Upper lobe of left lung (tissue), 6 donors: ENCODE measurements at regions not wholly inside any gene's neighbourhood (a gene's known extent, or its start where the extent isn't known, plus 50 kb on each side); places are given as distances from the start of the nearest gene placed in this dataset.

Experiments used
- ATAC-seq, 2 donors: fragments of 200-7000 bp; cut with Tn5 transposase; one replicate each; pipeline ENCODE4 v1.9.1; 2022; ENCODE audit warnings: mild to moderate bottlenecking in 2 of 2, moderate library complexity in 2 of 2; ENCODE audit not compliant: low FRiP score in 2 of 2
- DNase-seq, 2 donors: peaks; one replicate each; pipeline ENCODE4 v3.0.0-alpha.2; 2019 to 2020
- H3K27ac ChIP-seq, 4 donors: fragments of 200-600 bp; sonication (generic); one replicate each; pipeline ENCODE4 v1.5.1; 2016 to 2019
- H3K27me3 ChIP-seq, 4 donors: fragments of 200-600 bp; sonication (generic); one replicate each; pipeline ENCODE4 v1.5.1; 2017 to 2019
- H3K36me3 ChIP-seq, 4 donors: fragments of 200-600 bp; sonication (generic); one replicate each; pipeline ENCODE4 v1.5.1; 2016 to 2019
- H3K4me1 ChIP-seq, 4 donors: fragments of 200-600 bp; sonication (generic); one replicate each; pipeline ENCODE4 v1.5.1; 2018 to 2019
- H3K4me3 ChIP-seq, 4 donors: fragments of 200-600 bp; sonication (generic); one replicate each; pipeline ENCODE4 v1.5.1; 2017 to 2019; ENCODE audit warnings: mild to moderate bottlenecking in 2 of 4, moderate library complexity in 1 of 4
- H3K9me3 ChIP-seq, 4 donors: fragments of 200-600 bp; sonication (generic); one replicate each; pipeline ENCODE4 v1.5.1; 2018 to 2019
- EP300 ChIP-seq, 4 donors: sonication (generic); formaldehyde crosslinking; IDR thresholded peaks; one replicate each; pipeline ENCODE4 v1.5.1; 2017; ENCODE audit warnings: antibody characterized with exemption in 4 of 4, control low read depth in 2 of 4
- POLR2A ChIP-seq, 4 donors: fragments of 450-650 bp; IDR thresholded peaks; one replicate each; pipeline ENCODE4 v1.5.1; 2016 to 2017; ENCODE audit warnings: antibody characterized with exemption in 4 of 4, mild to moderate bottlenecking in 2 of 4
- POLR2AphosphoS5 ChIP-seq, 2 donors: sonication (generic); formaldehyde crosslinking; IDR thresholded peaks; one replicate each; pipeline ENCODE4 v1.5.1; 2017; ENCODE audit warnings: antibody characterized with exemption in 2 of 2
- WGBS, 2 donors: methylation state at CpG; one replicate each; pipeline ENCODE4 v1.1.5; 2017 to 2018; 5-methylcytosine and 5-hydroxymethylcytosine counted together
- TF ChIP-seq, protein P1 (sequence below), 6 experiments: fragments of 450-650 bp in 4 of 6; fragments of 200-600 bp in 2 of 6; sonication (generic) in 2 of 6; IDR thresholded peaks; one replicate each; pipeline ENCODE4 v1.5.1; 2016 to 2019; ENCODE audit warnings: antibody characterized with exemption in 6 of 6
- donor health status: DM: no; HTN: no; CAD: no; lungs with moderate emphysema.
- donor health status: DM: no; HTN: yes; CAD: no; lungs with severe emphysema.

DNA sequence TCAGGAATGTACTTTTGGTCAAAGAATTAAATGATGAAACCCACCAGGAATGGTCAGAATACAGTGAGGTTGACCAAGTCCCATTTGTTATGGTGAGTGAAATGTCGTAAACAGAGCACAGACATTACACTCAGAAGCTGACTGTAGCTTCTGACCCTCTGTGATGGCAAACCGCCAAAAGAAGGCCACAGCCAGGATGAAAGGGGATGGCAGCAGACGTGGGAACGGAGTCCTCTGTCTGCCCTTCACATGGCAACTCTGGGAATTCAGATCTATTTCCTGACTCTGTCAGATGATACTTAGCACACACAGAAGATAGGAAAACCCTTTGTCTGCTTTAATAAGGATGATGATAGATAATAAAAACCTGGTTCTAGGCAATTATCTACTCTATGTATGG is 757.1 kb downstream of the SORCS3 start:
- WGBS, 2 donors, result 46 to 62% methylated on average over 4 of the region's 4 CpGs
- H3K27me3 ChIP-seq, result no peaks in the 10 kb centered on the region
- no peak overlapping the region for H3K4me3 ChIP-seq
- ATAC-seq, result no peak
- no peak for DNase-seq
- TF ChIP-seq POLR2A (IDR thresholded peaks at IDR 0.05), result no peak
- no peak for TF ChIP-seq EP300 (IDR thresholded peaks at IDR 0.05)
- no peak overlapping the region for H3K27ac ChIP-seq
- H3K4me1 ChIP-seq, result no peaks in the 10 kb centered on the region
- H3K9me3 ChIP-seq, result no peaks in the 10 kb centered on the region
- H3K36me3 ChIP-seq, result no peaks in the 10 kb centered on the region

DNA sequence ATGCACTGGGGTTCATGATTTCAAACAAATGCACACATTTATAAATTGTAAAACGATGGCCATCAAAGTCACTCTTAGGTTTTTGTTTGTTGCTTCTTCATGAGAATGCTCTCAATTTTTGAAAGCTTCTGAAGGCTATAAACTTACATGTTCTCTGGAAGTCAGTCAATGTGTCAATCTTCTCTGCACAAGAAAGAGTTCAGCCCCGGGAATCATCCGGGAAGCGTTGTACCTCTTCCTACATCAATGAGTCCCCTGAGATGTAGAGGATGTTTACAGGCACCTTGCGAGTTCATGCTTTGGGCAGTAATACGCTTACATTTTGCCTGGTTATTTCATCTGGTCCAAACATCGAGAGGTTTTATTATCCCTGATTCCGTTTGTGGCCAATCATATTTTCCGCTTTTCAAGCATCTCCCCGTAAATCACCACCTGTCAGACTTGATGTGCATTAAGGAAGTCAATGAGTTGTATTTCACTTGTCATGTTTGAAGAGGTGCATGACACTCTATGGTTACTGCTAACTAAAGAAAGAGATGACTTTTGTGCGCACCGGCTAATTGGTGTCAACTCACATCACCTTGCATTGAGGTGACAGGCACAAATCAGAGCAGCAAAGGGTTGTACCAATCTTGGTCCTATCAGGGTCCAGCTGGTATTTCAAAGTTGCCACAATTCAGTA is 750.7 kb downstream of the SORCS3 start:
- DNase-seq (no peak), ATAC-seq (no peak)
- H3K27ac ChIP-seq, result no peak overlapping the region
- H3K36me3 ChIP-seq, result no peaks in the 10 kb centered on the region
- TF ChIP-seq POLR2AphosphoS5 (IDR thresholded peaks at IDR 0.05) (no peak), POLR2A (IDR thresholded peaks at IDR 0.05) (no peak), EP300 (IDR thresholded peaks at IDR 0.05) (no peak)
- TF ChIP-seq, protein P1, sequence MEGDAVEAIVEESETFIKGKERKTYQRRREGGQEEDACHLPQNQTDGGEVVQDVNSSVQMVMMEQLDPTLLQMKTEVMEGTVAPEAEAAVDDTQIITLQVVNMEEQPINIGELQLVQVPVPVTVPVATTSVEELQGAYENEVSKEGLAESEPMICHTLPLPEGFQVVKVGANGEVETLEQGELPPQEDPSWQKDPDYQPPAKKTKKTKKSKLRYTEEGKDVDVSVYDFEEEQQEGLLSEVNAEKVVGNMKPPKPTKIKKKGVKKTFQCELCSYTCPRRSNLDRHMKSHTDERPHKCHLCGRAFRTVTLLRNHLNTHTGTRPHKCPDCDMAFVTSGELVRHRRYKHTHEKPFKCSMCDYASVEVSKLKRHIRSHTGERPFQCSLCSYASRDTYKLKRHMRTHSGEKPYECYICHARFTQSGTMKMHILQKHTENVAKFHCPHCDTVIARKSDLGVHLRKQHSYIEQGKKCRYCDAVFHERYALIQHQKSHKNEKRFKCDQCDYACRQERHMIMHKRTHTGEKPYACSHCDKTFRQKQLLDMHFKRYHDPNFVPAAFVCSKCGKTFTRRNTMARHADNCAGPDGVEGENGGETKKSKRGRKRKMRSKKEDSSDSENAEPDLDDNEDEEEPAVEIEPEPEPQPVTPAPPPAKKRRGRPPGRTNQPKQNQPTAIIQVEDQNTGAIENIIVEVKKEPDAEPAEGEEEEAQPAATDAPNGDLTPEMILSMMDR (IDR thresholded peaks at IDR 0.05), result no peak
- H3K27me3 ChIP-seq, result no peaks in the 10 kb centered on the region
- no peaks in the 10 kb centered on the region for H3K4me1 ChIP-seq
- 84 to 86% methylated on average over 12 of the region's 12 CpGs for WGBS, 2 donors
- H3K9me3 ChIP-seq, result no peaks in the 10 kb centered on the region
- no peak overlapping the region for H3K4me3 ChIP-seq

DNA sequence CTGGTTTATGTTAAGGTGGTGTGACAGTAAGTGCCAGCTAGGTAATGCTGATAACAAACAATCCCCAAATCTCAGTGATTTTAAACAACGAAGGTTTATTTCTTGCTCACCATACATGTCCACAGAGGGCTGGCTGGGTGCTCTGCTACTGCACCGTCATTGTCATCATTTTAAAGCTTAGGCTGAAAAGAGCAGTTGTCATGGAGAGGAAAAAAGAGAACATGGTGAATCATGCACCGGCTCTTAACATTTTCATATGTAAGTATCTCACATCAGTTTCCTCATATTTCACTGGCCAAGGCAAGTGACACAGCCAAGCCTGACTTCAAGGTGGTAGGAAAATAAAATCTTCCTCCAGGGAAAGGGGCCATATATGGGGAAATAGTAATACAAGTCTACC is 746.9 kb downstream of the SORCS3 start:
- Histone ChIP-seq H3K36me3 (no peaks in the 10 kb centered on the region), H3K27ac (no peak overlapping the region), H3K4me3 (no peak overlapping the region), H3K27me3 (no peaks in the 10 kb centered on the region), H3K4me1 (no peaks in the 10 kb centered on the region), H3K9me3 (no peaks in the 10 kb centered on the region)
- WGBS, 2 donors, result 90 to 96% methylated on average over 3 of the region's 3 CpGs
- DNase-seq, result no peak
- no peak for ATAC-seq
- TF ChIP-seq EP300 (IDR thresholded peaks at IDR 0.05) (no peak), POLR2A (IDR thresholded peaks at IDR 0.05) (no peak), POLR2AphosphoS5 (IDR thresholded peaks at IDR 0.05) (no peak)
- TF ChIP-seq, protein P1 (IDR thresholded peaks at IDR 0.05), result no peak

DNA sequence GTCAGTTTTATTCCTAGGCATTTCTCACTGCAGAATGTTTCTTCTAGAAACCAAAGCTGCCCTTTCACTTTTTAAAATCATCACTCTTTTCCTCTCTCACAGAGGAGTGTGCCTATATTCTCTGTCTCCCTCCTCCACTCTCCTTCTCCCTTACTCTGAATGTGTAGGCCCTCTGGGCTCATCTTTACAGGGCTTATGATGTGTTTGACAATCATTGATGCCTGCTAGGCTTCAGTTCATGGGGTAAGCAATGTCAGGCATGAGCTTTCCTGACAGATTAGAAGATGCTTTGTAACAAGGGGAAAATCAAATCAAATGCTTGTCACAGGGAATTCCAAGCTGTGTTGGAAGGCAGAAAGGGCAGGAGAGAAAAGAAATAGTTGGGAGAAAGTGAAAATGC is 742.9 kb downstream of the SORCS3 start:
- DNase-seq, result no peak
- H3K9me3 ChIP-seq, result no peaks in the 10 kb centered on the region
- ATAC-seq, result no peak
- no peak for TF ChIP-seq EP300 (IDR thresholded peaks at IDR 0.05)
- TF ChIP-seq POLR2A (IDR thresholded peaks at IDR 0.05), result no peak
- TF ChIP-seq, protein P1 (IDR thresholded peaks at IDR 0.05), result no peak
- TF ChIP-seq POLR2AphosphoS5 (IDR thresholded peaks at IDR 0.05), result no peak
- no peaks in the 10 kb centered on the region for H3K27me3 ChIP-seq
- no peak overlapping the region for H3K27ac ChIP-seq
- H3K4me1 ChIP-seq, result no peaks in the 10 kb centered on the region
- H3K4me3 ChIP-seq, result no peak overlapping the region
- no peaks in the 10 kb centered on the region for H3K36me3 ChIP-seq

DNA sequence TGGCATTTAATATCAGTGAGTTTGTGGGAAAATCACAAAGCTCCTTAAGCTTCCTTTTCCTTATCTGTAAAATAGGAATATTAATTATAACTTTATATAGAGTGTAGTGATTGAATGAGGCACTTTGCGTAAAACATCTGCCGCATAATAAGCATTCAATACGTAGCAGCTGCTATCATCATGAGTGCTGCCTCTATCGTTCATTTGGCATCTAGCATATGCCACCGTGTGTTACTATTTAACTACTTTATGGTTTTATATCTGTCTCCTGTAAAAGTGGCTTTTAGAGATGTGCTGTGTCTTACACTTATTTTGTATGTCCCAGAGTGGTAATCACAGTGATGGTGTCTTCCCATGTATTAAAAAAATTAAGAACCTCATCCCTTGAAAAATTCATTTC is 729.6 kb downstream of the SORCS3 start:
- Histone ChIP-seq H3K27ac (no peak overlapping the region), H3K9me3 (no peaks in the 10 kb centered on the region), H3K36me3 (no peaks in the 10 kb centered on the region), H3K4me1 (no peaks in the 10 kb centered on the region), H3K4me3 (no peak overlapping the region), H3K27me3 (no peaks in the 10 kb centered on the region)
- TF ChIP-seq POLR2AphosphoS5 (IDR thresholded peaks at IDR 0.05), result no peak
- TF ChIP-seq EP300 (IDR thresholded peaks at IDR 0.05), result no peak
- TF ChIP-seq, protein P1 (IDR thresholded peaks at IDR 0.05), result no peak
- TF ChIP-seq POLR2A (IDR thresholded peaks at IDR 0.05), result no peak
- 82 to 83% methylated on average over 5 of the region's 5 CpGs for WGBS, 2 donors
- no peak for DNase-seq
- ATAC-seq, result no peak
